HG02885 (cell line): ENCODE measurements at regions not wholly inside any gene's neighbourhood (a gene's known extent, or its start where the extent isn't known, plus 50 kb on each side); places are given as distances from the start of the nearest gene placed in this dataset.

Experiments
- ATAC-seq: cut with Tn5 transposase; IDR thresholded peaks from one replicate; pipeline ENCODE4 v1.9.1; 2021; ENCODE audit warnings: mild to moderate bottlenecking; ENCODE audit not compliant: unreplicated experiment, poor library complexity

GRCh38 chr2:79453918-79454317, 58.9 kb upstream of the CTNNA2 start:
- ATAC-seq: no peak

GRCh38 chr2:79452651-79453050, 60.2 kb upstream of the CTNNA2 start:
- ATAC-seq: no peak

GRCh38 chr2:79447463-79447862, 65.4 kb upstream of the CTNNA2 start:
- ATAC-seq: no peak

GRCh38 chr2:79446313-79446712, 66.5 kb upstream of the CTNNA2 start:
- ATAC-seq: no peak

- no peak for ATAC-seq
Measured at GRCh38 chr2:79437433-79438267, 75.2 kb upstream of the CTNNA2 start.

GRCh38 chr2:79434362-79434761, 78.5 kb upstream of the CTNNA2 start:
- no peak for ATAC-seq

GRCh38 chr2:79432731-79433146, 80.1 kb upstream of the CTNNA2 start:
- ATAC-seq: no peak

- ATAC-seq: no peak
Measured at GRCh38 chr2:79428745-79429144, 84.1 kb upstream of the CTNNA2 start.

GRCh38 chr2:79414690-79415089, 98.2 kb upstream of the CTNNA2 start:
- no peak for ATAC-seq

GRCh38 chr2:79394485-79394859, 118.4 kb upstream of the CTNNA2 start:
- no peak for ATAC-seq

- ATAC-seq: no peak
Measured at GRCh38 chr2:79393806-79394484, 118.9 kb upstream of the CTNNA2 start.

- no peak for ATAC-seq
Measured at GRCh38 chr2:79393107-79393685, 119.7 kb upstream of the CTNNA2 start.

GRCh38 chr2:79389481-79389880, 123.4 kb upstream of the CTNNA2 start:
- ATAC-seq: no peak

GRCh38 chr2:79388024-79388423, 124.8 kb upstream of the CTNNA2 start:
- ATAC-seq: no peak

GRCh38 chr2:79387431-79387830, 125.4 kb upstream of the CTNNA2 start:
- no peak for ATAC-seq

- ATAC-seq: no peak
Measured at GRCh38 chr2:79383681-79384080, 129.2 kb upstream of the CTNNA2 start.

GRCh38 chr2:79375817-79376216, 137.0 kb upstream of the CTNNA2 start:
- no peak for ATAC-seq

- no peak for ATAC-seq
Measured at GRCh38 chr2:79373358-79374130, 139.3 kb upstream of the CTNNA2 start.

GRCh38 chr2:79370976-79371538, 141.8 kb upstream of the CTNNA2 start:
- no peak for ATAC-seq

- ATAC-seq: no peak
Measured at GRCh38 chr2:79369127-79369526, 143.7 kb upstream of the CTNNA2 start.
